ENCODE measurements at regions not wholly inside any gene's neighbourhood (a gene's known extent, or its start where the extent isn't known, plus 50 kb on each side); places are given as distances from the start of the nearest gene placed in this dataset.

DNA sequence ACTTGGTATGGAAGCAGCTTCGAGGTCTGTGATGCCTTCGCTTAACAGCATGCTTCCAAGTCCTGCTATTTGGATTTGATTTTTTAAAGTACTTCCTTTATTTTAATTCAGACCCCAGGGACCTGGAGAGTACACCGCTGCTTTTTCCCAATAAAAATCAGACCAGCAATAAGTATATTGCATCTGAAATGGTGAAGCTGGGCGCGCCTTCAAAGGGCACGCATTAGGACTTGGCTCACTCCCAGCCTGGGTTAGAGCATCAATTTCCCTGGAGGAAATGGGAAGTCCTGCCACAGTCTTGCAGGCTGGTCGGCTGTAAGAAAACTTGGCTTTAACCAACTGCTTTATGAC is 325.1 kb downstream of the RRAGC start:
- no peak overlapping the region for H3K4me3 ChIP-seq (ENCODE audit: low read depth, low read length)
- TF ChIP-seq, protein P1, sequence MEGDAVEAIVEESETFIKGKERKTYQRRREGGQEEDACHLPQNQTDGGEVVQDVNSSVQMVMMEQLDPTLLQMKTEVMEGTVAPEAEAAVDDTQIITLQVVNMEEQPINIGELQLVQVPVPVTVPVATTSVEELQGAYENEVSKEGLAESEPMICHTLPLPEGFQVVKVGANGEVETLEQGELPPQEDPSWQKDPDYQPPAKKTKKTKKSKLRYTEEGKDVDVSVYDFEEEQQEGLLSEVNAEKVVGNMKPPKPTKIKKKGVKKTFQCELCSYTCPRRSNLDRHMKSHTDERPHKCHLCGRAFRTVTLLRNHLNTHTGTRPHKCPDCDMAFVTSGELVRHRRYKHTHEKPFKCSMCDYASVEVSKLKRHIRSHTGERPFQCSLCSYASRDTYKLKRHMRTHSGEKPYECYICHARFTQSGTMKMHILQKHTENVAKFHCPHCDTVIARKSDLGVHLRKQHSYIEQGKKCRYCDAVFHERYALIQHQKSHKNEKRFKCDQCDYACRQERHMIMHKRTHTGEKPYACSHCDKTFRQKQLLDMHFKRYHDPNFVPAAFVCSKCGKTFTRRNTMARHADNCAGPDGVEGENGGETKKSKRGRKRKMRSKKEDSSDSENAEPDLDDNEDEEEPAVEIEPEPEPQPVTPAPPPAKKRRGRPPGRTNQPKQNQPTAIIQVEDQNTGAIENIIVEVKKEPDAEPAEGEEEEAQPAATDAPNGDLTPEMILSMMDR (conservative IDR thresholded peaks at IDR 0.05; ENCODE audit: low read depth, low read length) = no peak
- no peak for DNase-seq (ENCODE audit: low read depth)

DNA sequence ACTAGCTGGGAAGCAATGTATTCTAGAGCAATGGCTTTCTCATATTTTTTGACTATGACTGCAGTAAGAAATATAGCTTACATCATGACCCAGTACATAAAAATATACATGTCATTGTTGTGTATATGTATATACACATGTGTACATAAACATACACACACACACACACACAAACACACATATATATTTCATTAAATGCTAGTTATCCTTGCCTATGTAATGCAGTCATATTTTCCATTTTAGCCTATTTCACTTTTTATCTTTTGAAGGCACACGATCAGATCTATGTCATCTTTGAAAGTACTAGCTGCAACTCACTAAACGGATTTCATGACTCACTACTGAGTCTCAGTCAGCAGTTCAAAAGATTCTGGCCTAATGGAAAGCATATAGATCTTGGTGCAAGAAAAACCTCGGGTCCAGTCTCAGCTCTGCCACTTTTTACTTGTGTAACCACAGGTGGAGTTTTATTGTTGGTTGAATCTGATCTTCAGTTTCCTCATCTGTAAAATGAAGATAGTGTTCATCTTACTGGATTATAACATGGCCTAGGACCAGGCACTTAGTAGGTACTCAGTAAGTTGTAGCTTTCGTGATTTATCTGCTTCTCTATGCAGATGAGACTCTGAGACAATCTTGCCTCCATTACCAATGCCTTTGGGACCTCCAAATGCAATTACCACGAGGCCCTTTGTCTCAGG is 325.6 kb downstream of the RRAGC start:
- no peak overlapping the region for H3K4me3 ChIP-seq (ENCODE audit: low read depth, low read length)
- DNase-seq (ENCODE audit: low read depth) = no peak
- TF ChIP-seq, protein P1 (conservative IDR thresholded peaks at IDR 0.05; ENCODE audit: low read depth, low read length) = no peak

DNA sequence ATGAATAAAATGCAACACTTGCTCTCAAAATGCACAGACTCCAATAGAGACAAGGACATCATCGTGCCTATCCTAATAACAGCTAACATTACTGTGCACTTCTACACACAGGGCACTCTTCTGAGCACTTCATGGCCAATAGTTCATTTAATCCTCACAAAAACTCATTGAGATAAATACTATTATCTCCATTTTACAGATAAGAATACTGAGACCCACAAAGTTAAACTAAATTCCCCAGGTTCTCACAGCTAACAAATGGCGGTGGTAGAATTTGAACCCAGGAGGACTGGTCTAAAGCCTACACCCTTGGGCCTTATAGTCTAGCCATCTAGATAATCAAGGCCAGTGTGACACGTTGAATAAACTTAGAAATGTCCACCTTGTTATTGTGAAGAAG is 328.6 kb downstream of the RRAGC start:
- TF ChIP-seq, protein P1 (conservative IDR thresholded peaks at IDR 0.05; ENCODE audit: low read depth, low read length) = no peak
- H3K4me3 ChIP-seq (ENCODE audit: low read depth, low read length) = no peak overlapping the region
- DNase-seq (ENCODE audit: low read depth) = no peak

DNA sequence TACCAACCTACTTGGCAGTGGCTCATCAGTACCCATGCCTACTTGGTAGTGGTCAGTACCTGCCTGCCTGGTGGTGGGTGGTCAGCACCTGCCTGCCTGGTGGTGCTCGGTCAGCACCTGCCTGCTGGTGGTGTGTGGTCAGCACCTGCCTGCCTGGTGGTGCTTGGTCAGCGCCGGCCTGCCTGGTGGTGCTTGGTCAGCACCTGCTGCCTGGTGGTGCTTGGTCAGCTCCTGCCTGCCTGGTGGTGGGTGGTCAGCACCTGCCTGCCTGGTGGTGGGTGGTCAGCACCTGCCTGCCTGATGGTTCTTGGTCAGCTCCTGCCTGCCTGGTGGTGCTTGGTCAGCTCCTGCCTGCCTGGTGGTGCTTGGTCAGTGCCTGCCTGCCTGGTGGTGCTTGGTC is 329.6 kb downstream of the RRAGC start:
- no peak overlapping the region for H3K4me3 ChIP-seq (ENCODE audit: low read depth, low read length)
- TF ChIP-seq, protein P1 (conservative IDR thresholded peaks at IDR 0.05; ENCODE audit: low read depth, low read length) = no peak
- DNase-seq (ENCODE audit: low read depth) = no peak

DNA sequence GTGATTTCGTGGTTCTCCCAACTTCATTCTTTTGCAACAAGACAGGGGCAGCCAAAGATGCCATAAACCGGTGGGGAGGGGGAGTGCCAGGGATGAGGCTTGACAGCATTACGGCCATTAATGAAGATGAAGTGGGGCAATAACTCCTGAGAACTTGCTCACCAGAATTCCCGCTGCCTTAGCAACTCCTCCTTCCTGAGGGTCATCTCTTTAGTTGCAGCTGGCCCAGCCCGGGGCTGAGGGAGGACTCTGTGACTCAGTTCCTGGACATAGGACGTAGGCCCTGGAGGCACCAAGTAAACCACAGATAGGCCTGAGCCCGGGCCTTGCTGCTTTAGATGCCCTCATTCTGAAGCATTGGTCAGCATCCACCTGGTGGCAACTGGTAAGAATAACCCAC is 330.2 kb downstream of the RRAGC start:
- TF ChIP-seq, protein P1 (conservative IDR thresholded peaks at IDR 0.05; ENCODE audit: low read depth, low read length) = no peak
- no peak overlapping the region for H3K4me3 ChIP-seq (ENCODE audit: low read depth, low read length)
- no peak for DNase-seq (ENCODE audit: low read depth)

DNA sequence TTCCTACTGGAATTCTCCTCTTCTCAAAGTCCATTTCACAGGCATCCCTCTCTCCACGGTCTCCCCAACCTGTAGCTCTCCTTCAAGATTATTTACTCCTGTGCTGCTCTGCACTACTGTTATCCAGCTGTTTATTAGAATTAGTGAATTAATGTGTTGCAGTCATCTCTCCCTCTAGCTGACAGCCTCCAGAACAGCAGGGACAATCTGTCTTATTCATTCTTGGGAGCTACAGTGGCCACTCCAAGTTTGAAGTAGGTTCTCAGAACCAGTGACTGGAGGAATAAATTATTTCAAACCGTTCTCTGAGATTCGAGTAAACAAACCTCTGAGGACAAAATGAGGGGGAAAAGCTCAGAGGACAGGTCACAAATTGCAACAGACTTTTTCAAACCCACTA is 330.9 kb downstream of the RRAGC start:
- TF ChIP-seq, protein P1 (conservative IDR thresholded peaks at IDR 0.05; ENCODE audit: low read depth, low read length) = no peak

DNA sequence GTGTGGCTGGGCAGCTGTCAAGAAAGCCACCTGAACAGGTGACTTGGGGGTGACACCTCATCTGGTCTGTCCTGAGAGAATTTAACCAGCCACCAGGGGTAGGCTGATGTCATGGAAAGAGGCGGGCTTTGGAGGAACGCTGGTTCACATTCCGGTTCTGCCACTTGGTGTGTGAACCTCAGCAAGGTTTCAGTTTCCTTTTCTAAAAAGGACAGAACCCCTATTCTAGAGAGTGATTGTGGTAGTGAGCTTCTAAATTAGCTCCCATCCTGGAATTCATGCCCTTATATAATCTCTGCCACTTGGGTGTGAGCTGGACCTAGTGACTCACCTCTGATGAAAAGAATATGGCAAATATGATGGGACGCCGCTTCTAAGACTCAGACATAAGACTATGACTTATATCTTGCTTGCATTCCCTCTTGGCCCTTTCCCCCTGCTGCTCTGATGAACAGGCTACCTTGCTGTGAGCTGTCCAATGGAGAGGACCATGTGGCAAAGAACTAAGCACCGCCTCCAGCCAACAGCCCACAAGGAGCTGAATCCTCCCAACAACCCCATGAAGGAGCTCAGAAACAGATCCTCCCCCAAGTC is 332.1 kb downstream of the RRAGC start:
- DNase-seq (ENCODE audit: low read depth) = no peak
- TF ChIP-seq, protein P1 (conservative IDR thresholded peaks at IDR 0.05; ENCODE audit: low read depth, low read length) = no peak
- H3K4me3 ChIP-seq (ENCODE audit: low read depth, low read length) = no peak overlapping the region

More for the DNA sequence above, 330.9 kb downstream of the RRAGC start:
- no peak for DNase-seq (ENCODE audit: low read depth)
- no peak overlapping the region for H3K4me3 ChIP-seq (ENCODE audit: low read depth, low read length)
